Keratinocyte (primary cell): ENCODE measurements at regions not wholly inside any gene's neighbourhood (a gene's known extent, or its start where the extent isn't known, plus 50 kb on each side); places are given as distances from the start of the nearest gene placed in this dataset.
A peak's percentile ranks its signal among the peaks of the same experiment; 100 is the strongest.
"Not testable (repeated sequence)": the region's sequence is repeated elsewhere in the genome, so short reads cannot be mapped to it uniquely, and the experiment has no call there.

Experiments
- DNase-seq: peaks from one replicate; pipeline ENCODE4 v3.0.0-alpha.2; 2011; ENCODE audit warnings: low read depth, missing footprints, low spot score
- FAIRE-seq: peaks from 2 replicates; lab custom pipeline; 2011; peaks lifted over from hg19 to GRCh38; lab: Jason Lieb, UNC
- H2AFZ ChIP-seq: 2 replicates; pipeline ENCODE4 v1.6.0; 2012; ENCODE audit warnings: low read length, control low read depth, inconsistent platforms; ENCODE audit not compliant: control insufficient read depth
- H3K27ac ChIP-seq: 2 replicates; pipeline ENCODE4 v1.5.1; 2011; ENCODE audit warnings: low read length; ENCODE audit not compliant: control insufficient read depth, insufficient read depth
- H3K27me3 ChIP-seq: 3 replicates; pipeline ENCODE4 v1.6.0; 2011; ENCODE audit warnings: low read length; ENCODE audit not compliant: control insufficient read depth, insufficient read depth; ENCODE audit errors: extremely low read depth
- H3K36me3 ChIP-seq, 2 experiments: 2 replicates in 1 of 2; 3 replicates in 1 of 2; pipeline ENCODE4 v1.5.1; 2011; ENCODE audit warnings: low read length in 2 of 2, mild to moderate bottlenecking in 1 of 2; ENCODE audit not compliant: control insufficient read depth in 2 of 2, insufficient read depth in 2 of 2; ENCODE audit errors: extremely low read depth in 1 of 2
- H3K4me1 ChIP-seq: 3 replicates; pipeline ENCODE4 v1.5.1; 2011; ENCODE audit warnings: low read length; ENCODE audit not compliant: control insufficient read depth, insufficient read depth; ENCODE audit errors: extremely low read depth
- H3K4me2 ChIP-seq: 3 replicates; pipeline ENCODE4 v1.6.0; 2011; ENCODE audit warnings: low read depth, low read length; ENCODE audit not compliant: control insufficient read depth, insufficient read depth; ENCODE audit errors: extremely low read depth
- H3K4me3 ChIP-seq, 3 experiments: fragments of 200-600 bp in 1 of 3; sonication (generic) in 1 of 3; 2 replicates in 2 of 3; 3 replicates in 1 of 3; pipeline ENCODE4 v1.5.1; 2011 to 2016; ENCODE audit warnings: low read length in 3 of 3, mild to moderate bottlenecking in 3 of 3, control low read depth in 2 of 3, inconsistent platforms in 1 of 3, low read depth in 1 of 3, mixed read lengths in 1 of 3, mixed run types in 1 of 3, moderate library complexity in 1 of 3; ENCODE audit not compliant: control insufficient read depth in 2 of 3, insufficient read depth in 2 of 3; ENCODE audit errors: extremely low read depth in 1 of 3
- H3K79me2 ChIP-seq: 2 replicates; pipeline ENCODE4 v1.6.0; 2012; ENCODE audit warnings: low read length; ENCODE audit not compliant: control insufficient read depth, insufficient read depth
- H3K9ac ChIP-seq: 3 replicates; pipeline ENCODE4 v1.6.0; 2011; ENCODE audit warnings: low read length; ENCODE audit not compliant: control insufficient read depth, insufficient read depth; ENCODE audit errors: extremely low read depth
- H3K9me1 ChIP-seq: 3 replicates; pipeline ENCODE4 v1.6.0; 2011; ENCODE audit warnings: low read length; ENCODE audit not compliant: control insufficient read depth, insufficient read depth; ENCODE audit errors: extremely low read depth
- H3K9me3 ChIP-seq: 2 replicates; pipeline ENCODE4 v1.5.1; 2012; ENCODE audit warnings: low read depth, low read length; ENCODE audit not compliant: control insufficient read depth
- H4K20me1 ChIP-seq: 3 replicates; pipeline ENCODE4 v1.6.0; 2011; ENCODE audit warnings: low read length; ENCODE audit not compliant: control insufficient read depth, insufficient read depth; ENCODE audit errors: extremely low read depth
- CTCF ChIP-seq, 3 experiments: IDR thresholded peaks in 1 of 3; conservative IDR thresholded peaks in 1 of 3; optimal IDR thresholded peaks in 1 of 3; 2 replicates in 2 of 3; 3 replicates in 1 of 3; pipeline versions ENCODE3 to v1.5.1; 2011; ENCODE audit warnings: low read length in 3 of 3, mild to moderate bottlenecking in 3 of 3, moderate library complexity in 2 of 3, control low read depth in 1 of 3, inconsistent platforms in 1 of 3; ENCODE audit not compliant: insufficient read depth in 2 of 3; ENCODE audit errors: extremely low read depth in 1 of 3
- EZH2 ChIP-seq: IDR thresholded peaks from one replicate; pipeline ENCODE4 v1.6.1; 2012; ENCODE audit warnings: inconsistent platforms, mild to moderate bottlenecking, low read length, moderate library complexity
- dilution Hi-C: fragments of 300-500 bp; cut with MboI; formaldehyde crosslinking; loops from one replicate; pipeline ENCODE4 v1.7.0; 2020; ENCODE audit warnings: low sequenced_read_pairs; ENCODE audit not compliant: extremely low pct_ligation_motif_present

GRCh38 chr6:28615955-28616747, 90.5 kb downstream of the GPX5 start:
- Histone ChIP-seq H3K9me3 (no peaks in the 10 kb centered on the region), H3K27me3 (peaks cover 13% of the 10 kb centered on the region), H3K9me1 (no peaks in the 10 kb centered on the region), H3K9ac (no peak overlapping the region), H3K4me3 (no peak overlapping the region), H3K27ac (no peak overlapping the region), H2AFZ (no peak overlapping the region), H3K4me1 (no peaks in the 10 kb centered on the region), H3K79me2 (no peaks in the 10 kb centered on the region), H3K36me3 (no peaks in the 10 kb centered on the region), H4K20me1 (no peaks in the 10 kb centered on the region), H3K4me2 (peak overlapping the region; percentile 32)
- dilution Hi-C loops, result no loop called here
- FAIRE-seq (no peak), DNase-seq (no peak)
- TF ChIP-seq EZH2 (peak; percentile 21), CTCF (optimal IDR thresholded peaks at IDR 0.05 in 1 of 3, IDR thresholded peaks at IDR 0.05 in 1 of 3, conservative IDR thresholded peaks at IDR 0.05 in 1 of 3; ENCODE audit: extremely low read depth in 1 of 3, insufficient read depth in 2 of 3, low read length in 3 of 3) (no peak)

- no peak overlapping the region for H3K9ac ChIP-seq
- H3K27ac ChIP-seq, result no peak overlapping the region
- FAIRE-seq, result no peak
- H3K79me2 ChIP-seq, result no peaks in the 10 kb centered on the region
- H3K4me1 ChIP-seq, result no peaks in the 10 kb centered on the region
- no peak for TF ChIP-seq CTCF (optimal IDR thresholded peaks at IDR 0.05 in 1 of 3, IDR thresholded peaks at IDR 0.05 in 1 of 3, conservative IDR thresholded peaks at IDR 0.05 in 1 of 3; ENCODE audit: extremely low read depth in 1 of 3, insufficient read depth in 2 of 3, low read length in 3 of 3)
- TF ChIP-seq EZH2, result no peak
- H3K4me3 ChIP-seq, result no peak overlapping the region
- H4K20me1 ChIP-seq, result no peaks in the 10 kb centered on the region
- no peak overlapping the region for H3K4me2 ChIP-seq
- no peak overlapping the region for H2AFZ ChIP-seq
- no peaks in the 10 kb centered on the region for H3K9me3 ChIP-seq
- dilution Hi-C loops, result no loop called here
- no peak for DNase-seq
- no peaks in the 10 kb centered on the region for H3K9me1 ChIP-seq
- H3K27me3 ChIP-seq, result peaks cover 13% of the 10 kb centered on the region
- no peaks in the 10 kb centered on the region for H3K36me3 ChIP-seq
These were observed 93.3 kb downstream of the GPX5 start for GRCh38 chr6:28618898-28619555.

- H3K27me3 ChIP-seq, H3K4me1 ChIP-seq, H4K20me1 ChIP-seq, H3K9me1 ChIP-seq, H3K9ac ChIP-seq, H3K79me2 ChIP-seq, DNase-seq, H3K36me3 ChIP-seq, H2AFZ ChIP-seq, H3K4me3 ChIP-seq, FAIRE-seq, H3K9me3 ChIP-seq, H3K27ac ChIP-seq, H3K4me2 ChIP-seq, dilution Hi-C loops: not testable (repeated sequence)
These were observed 95.6 kb downstream of the GPX5 start for GRCh38 chr6:28621268-28621667.
